Liver (tissue), 3 donors: ENCODE measurements at regions not wholly inside any gene's neighbourhood (a gene's known extent, or its start where the extent isn't known, plus 50 kb on each side); places are given as distances from the start of the nearest gene placed in this dataset.
"Not testable (repeated sequence)": the region's sequence is repeated elsewhere in the genome, so short reads cannot be mapped to it uniquely, and the experiment has no call there.

Experiments
- CTCF ChIP-seq: fragments of 150-350 bp; IDR thresholded peaks from 2 replicates; pipeline ENCODE4 v1.5.1; 2017; ENCODE audit warnings: improper control_type of control experiment, low read depth, low read length; ENCODE audit not compliant: missing input control
- FOXA1 ChIP-seq: IDR thresholded peaks from 2 replicates; pipeline ENCODE4 v1.6.1; 2016; ENCODE audit warnings: antibody characterized with exemption
- GABPA ChIP-seq, 2 donors: IDR thresholded peaks in 1 of 2; conservative IDR thresholded peaks in 1 of 2; 2 replicates each; pipeline ENCODE4 v1.6.1; 2016; ENCODE audit warnings: antibody characterized with exemption in 2 of 2, mild to moderate bottlenecking in 1 of 2, moderate library complexity in 1 of 2
- HNF4A ChIP-seq, 2 donors: conservative IDR thresholded peaks; 2 replicates each; pipeline ENCODE4 v1.6.1; 2016; ENCODE audit warnings: antibody characterized with exemption in 2 of 2, mild to moderate bottlenecking in 2 of 2
- JUND ChIP-seq, 2 donors: IDR thresholded peaks; 2 replicates each; pipeline ENCODE4 v1.6.1; 2016; ENCODE audit warnings: antibody characterized with exemption in 2 of 2
- MAX ChIP-seq: IDR thresholded peaks from 2 replicates; pipeline ENCODE4 v1.6.1; 2016; ENCODE audit warnings: antibody characterized with exemption
- NR2F2 ChIP-seq: IDR thresholded peaks from 2 replicates; pipeline ENCODE4 v1.6.1; 2016; ENCODE audit warnings: antibody characterized with exemption
- RAD21 ChIP-seq, 2 donors: IDR thresholded peaks; 2 replicates each; pipeline ENCODE4 v1.6.1; 2016; ENCODE audit warnings: antibody characterized with exemption in 2 of 2, mild to moderate bottlenecking in 2 of 2
- REST ChIP-seq: IDR thresholded peaks from 2 replicates; pipeline ENCODE4 v1.6.1; 2016; ENCODE audit warnings: antibody characterized with exemption, mild to moderate bottlenecking
- RXRA ChIP-seq, 2 donors: IDR thresholded peaks; 2 replicates each; pipeline ENCODE4 v1.6.1; 2017 to 2018; ENCODE audit warnings: antibody characterized with exemption in 2 of 2, mild to moderate bottlenecking in 1 of 2
- SP1 ChIP-seq: IDR thresholded peaks from 2 replicates; pipeline ENCODE4 v1.6.1; 2018; ENCODE audit warnings: antibody characterized with exemption, mild to moderate bottlenecking
- TAF1 ChIP-seq: conservative IDR thresholded peaks from 2 replicates; pipeline ENCODE4 v1.6.1; 2016; ENCODE audit warnings: antibody characterized with exemption, mild to moderate bottlenecking
- YY1 ChIP-seq: IDR thresholded peaks from 2 replicates; pipeline ENCODE4 v1.6.1; 2016; ENCODE audit warnings: antibody characterized with exemption, mild to moderate bottlenecking
- donor health status: healthy.
- donor health status: healthy.

DNA sequence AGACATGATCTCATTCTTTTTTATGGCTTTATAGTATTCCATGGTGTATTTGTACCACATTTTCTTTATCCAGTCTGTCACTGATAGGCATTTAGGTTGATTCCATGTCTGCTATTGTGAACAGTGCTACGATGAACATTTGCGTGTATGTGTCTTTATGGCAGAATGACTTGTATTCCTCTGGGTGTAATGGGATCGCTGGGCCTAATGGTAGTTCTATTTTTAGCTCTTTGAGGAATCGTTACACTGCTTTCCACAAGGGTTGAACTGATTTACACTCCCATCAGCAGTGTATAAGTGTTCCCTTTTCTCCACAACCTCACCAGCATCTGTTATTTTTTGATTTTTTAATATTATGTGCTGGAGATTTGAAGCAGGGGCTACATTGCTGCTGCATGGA lies 102.8 kb upstream of the PMEPA1 start:
- not testable (repeated sequence) for TF ChIP-seq NR2F2; CTCF; SP1; RAD21 (IDR thresholded peaks at IDR 0.05); TAF1; JUND (IDR thresholded peaks at IDR 0.05); REST; MAX; FOXA1; GABPA (IDR thresholded peaks at IDR 0.05 in 1 of 2, conservative IDR thresholded peaks at IDR 0.05 in 1 of 2); YY1; HNF4A (conservative IDR thresholded peaks at IDR 0.05); RXRA (IDR thresholded peaks at IDR 0.05)
